GM21576 (cell line): ENCODE measurements at regions not wholly inside any gene's neighbourhood (a gene's known extent, or its start where the extent isn't known, plus 50 kb on each side); places are given as distances from the start of the nearest gene placed in this dataset.
"Not testable (repeated sequence)": the region's sequence is repeated elsewhere in the genome, so short reads cannot be mapped to it uniquely, and the experiment has no call there.

ENCODE experiments used
- ATAC-seq: cut with Tn5 transposase; IDR thresholded peaks from one replicate; pipeline ENCODE4 v1.9.1; 2021; ENCODE audit warnings: mild to moderate bottlenecking, moderate library complexity; ENCODE audit not compliant: unreplicated experiment

DNA sequence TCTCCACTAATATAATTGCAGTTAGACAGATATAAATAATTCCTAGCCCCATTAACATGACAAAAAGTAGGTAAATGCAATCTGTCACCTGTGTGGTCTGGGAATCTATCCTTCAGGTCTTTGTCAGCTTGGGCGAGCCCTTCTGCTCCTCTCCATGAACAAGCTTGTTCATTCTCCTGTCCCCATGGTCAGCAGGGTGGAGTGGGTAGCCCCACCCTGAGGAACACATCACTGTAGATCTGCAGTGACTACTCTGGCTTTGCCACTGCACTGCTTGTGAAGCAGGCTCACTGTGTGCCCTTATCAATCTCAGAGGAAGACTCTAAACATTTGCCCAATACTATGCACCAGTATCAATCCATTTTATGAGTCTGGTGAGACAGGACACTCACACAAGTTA lies 279.0 kb downstream of the MATN1 start:
- ATAC-seq, result no peak

- ATAC-seq, result not testable (repeated sequence)
These were observed 285.1 kb downstream of the MATN1 start for GRCh38 chr1:30438274-30438673.

DNA sequence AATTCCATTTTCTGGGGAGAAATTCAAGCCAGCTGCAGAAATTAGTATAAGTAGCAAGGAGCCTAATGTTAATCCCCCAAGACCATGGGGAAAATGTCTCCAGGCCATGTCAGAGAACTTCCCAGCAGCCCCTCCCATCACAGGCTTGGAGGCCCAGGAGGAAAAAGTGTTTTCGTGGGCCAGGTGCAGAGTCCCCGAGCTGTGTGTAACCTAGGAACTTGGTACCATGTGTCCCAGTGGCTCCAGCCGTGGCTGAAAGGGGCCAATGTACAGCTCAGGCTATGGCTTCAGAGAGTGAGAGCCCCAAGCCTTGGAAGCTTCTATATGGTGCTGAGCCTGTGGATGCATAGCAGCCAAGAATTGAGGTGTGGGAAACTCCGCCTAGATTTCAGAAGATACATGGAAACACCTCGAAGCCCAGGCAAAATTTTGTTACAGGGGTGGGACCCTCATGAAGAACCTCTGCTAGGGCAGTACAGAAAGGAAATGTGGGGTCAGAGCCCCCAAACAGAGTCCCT lies 286.3 kb downstream of the MATN1 start:
- no peak for ATAC-seq

- no peak for ATAC-seq
These were observed 295.8 kb downstream of the MATN1 start for GRCh38 chr1:30427545-30427944.

DNA sequence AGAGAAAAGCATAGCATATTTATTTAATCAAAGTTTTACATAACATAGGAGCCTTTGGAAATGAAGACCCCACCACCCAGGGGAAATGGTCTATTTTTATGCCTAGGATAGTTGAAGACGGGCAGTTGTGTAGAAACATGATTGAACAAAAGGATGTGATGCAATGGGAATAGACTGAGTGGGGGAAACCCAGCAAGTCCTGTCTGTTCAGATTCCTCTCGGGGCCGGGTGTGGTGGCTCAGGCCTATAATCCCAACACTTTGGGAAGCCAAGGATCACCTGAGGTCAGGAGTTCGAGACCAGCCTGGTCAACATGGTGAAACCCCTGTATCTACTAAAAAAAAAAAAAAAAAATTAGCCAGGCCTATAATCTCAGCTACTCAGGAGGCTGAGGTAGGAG lies 298.3 kb downstream of the MATN1 start:
- no peak for ATAC-seq

GRCh38 chr1:30423570-30423969 lies 299.8 kb downstream of the MATN1 start:
- ATAC-seq, result no peak

- ATAC-seq, result no peak
These were observed 301.1 kb downstream of the MATN1 start for GRCh38 chr1:30422251-30422650.

DNA sequence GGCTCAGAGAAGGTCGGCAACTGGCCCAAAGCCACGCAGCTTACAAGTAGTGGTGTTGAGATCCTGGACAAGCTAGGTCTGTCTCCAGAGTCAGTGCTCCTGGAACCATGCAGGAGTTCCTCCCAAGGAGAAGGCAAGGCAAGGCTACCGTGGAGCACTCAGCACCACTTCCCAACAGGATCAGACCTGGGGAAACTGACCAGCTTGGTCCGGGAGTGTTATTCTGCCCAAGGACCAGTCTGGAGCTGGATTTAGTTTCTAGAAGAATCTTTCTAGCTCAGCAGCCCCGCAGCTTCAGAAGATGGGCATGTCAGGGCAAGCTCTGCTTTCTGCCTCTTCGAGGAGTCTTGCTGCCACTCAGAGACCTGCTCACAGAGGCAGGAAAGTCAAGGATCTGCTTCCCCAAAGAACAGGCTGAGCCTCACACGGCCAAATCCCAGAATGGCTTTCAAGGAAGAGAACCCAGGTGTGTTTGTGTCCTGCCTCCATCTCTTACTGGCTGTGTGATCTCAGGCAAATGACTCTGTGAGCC lies 302.8 kb downstream of the MATN1 start:
- ATAC-seq, result no peak

- ATAC-seq, result no peak
These were observed 303.6 kb downstream of the MATN1 start for GRCh38 chr1:30419831-30420230.

DNA sequence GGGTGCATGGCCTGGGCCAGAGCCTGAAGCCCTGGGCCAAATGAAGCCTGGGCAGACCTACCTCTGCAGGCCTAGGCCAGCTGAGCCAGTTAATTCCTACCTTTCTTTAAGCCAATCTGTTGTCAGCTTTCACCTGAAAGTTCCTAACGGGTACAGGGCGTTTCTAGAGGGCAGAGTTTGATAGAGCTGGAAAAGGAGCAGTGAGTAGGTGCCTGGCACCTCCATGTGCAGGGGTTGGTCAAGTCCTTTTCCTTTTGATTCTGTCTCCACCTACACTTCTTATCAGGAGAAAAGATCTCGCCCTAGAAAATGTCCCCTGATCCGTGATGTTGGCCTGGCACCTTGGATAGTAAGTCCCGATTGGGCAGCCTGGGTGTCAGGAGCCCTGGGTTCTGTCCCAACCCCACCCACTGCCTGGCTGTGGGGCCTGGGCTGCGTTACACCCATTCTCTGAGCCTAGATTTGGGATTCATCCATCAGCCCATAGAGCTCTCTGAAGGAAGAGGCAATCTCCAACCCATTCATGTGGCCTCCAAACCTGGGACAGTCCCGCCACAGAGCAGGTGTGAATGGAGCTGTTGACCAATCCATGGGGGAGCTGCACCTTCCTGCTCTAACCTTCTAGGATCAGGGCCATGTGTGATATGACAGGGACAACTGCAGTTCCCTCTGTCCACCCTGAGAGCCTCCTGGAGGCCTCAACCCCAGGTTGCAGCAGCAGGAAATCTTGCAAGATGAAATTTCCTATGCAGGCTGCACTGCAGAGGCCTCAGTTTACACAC lies 304.3 kb downstream of the MATN1 start:
- ATAC-seq, result no peak

GRCh38 chr1:30418061-30418938 lies 305.1 kb downstream of the MATN1 start:
- no peak for ATAC-seq

GRCh38 chr1:30417701-30418046 lies 305.7 kb downstream of the MATN1 start:
- no peak for ATAC-seq

GRCh38 chr1:30417001-30417700 lies 306.2 kb downstream of the MATN1 start:
- no peak for ATAC-seq

- no peak for ATAC-seq
These were observed 307.1 kb downstream of the MATN1 start for GRCh38 chr1:30416221-30416820.

DNA sequence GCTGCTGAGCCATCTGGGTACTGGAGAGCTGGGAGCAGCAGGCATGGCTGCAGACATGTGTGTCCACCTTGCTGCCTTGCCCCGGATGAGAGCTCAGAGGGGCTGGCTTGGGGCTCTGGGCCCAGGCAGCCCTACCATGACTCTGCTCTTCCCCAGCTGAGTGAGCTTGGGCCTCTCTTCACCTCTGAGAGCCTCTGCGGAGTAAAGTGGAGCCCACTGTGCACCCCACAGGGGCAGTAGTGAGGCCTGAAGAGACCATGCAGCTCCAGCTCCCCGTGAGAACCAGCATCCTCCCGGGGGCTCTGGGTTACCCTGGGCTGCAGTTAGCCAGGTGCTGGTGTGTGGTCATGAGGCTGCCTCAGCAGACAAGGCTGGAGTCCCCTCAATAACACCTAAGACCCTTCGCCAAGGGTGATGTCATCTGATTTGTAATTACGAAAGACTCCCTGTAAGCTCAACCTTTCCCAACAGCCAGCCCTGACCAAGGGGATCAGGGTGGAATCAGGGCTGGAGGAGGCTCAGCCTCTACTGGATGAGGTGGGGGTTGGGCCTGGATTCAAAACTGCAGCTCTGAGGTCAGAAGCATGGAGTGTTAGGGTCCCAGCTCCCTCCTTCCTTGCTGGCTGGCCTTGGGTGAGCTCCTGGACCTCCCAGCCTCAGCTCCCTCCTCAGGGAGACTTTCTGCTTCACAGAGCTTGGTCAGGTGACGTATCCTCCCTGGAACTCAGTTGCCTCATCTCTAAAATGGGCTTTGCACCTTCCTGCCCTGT lies 308.0 kb downstream of the MATN1 start:
- no peak for ATAC-seq

GRCh38 chr1:30414851-30415165 lies 308.6 kb downstream of the MATN1 start:
- ATAC-seq, result no peak

DNA sequence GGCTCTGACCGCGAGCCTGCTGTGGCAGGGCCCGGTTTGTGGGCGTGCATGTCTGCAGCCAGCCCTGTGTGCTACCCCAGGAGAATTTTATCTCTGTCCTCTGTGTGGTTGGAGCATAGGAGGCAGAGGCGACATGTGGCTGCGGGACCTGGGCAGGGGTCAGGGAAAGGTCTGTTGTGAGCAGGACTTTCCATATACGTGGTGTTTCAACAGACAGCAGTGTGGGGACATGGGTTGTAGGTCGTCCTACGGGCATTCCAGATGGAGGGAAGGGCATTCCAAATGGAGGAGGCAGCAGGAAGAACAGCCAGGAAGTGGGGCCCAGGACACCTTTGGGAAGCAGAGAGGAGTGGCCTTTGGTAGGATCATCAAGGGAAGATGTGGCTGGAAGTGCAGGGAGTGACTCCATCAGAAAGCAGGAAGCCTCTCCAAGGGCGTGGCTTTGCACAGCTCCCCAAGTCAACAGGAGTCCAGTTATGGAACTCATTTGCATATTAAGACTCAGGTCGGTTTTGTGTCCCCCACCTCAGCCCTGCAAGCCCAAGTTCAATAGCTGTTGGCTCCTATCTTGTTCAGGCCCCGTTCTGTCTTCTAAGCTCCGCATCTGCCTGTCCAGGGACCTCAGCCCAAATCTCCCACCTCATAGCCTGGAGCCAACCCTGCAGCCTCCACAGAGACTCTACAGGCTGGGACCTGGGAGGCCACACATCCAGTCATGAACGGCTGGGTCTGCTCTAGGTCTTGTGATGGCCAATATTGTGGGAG lies 309.1 kb downstream of the MATN1 start:
- ATAC-seq, result no peak

GRCh38 chr1:30413606-30414005 lies 309.8 kb downstream of the MATN1 start:
- no peak for ATAC-seq

- no peak for ATAC-seq
These were observed 310.3 kb downstream of the MATN1 start for GRCh38 chr1:30413111-30413440.
